SU-DHL-6 (cell line): ENCODE measurements at regions not wholly inside any gene's neighbourhood (a gene's known extent, or its start where the extent isn't known, plus 50 kb on each side); places are given as distances from the start of the nearest gene placed in this dataset.

Source experiments
- EZH2phosphoT487 ChIP-seq: fragments of 200-600 bp; sonication (generic), shearing (Covaris generic); conservative IDR thresholded peaks from 2 replicates; pipeline ENCODE4 v1.6.1; 2018; ENCODE audit warnings: mild to moderate bottlenecking, antibody characterized with exemption, low read length, moderate library complexity, mixed read lengths
- TF ChIP-seq, protein P1 (sequence below): fragments of 200-600 bp; sonication (generic); IDR thresholded peaks from one replicate; pipeline ENCODE4 v1.5.1; 2017; ENCODE audit warnings: antibody characterized with exemption, mild to moderate bottlenecking, low read length, moderate library complexity; ENCODE audit not compliant: insufficient read depth, poor library complexity, severe bottlenecking

DNA sequence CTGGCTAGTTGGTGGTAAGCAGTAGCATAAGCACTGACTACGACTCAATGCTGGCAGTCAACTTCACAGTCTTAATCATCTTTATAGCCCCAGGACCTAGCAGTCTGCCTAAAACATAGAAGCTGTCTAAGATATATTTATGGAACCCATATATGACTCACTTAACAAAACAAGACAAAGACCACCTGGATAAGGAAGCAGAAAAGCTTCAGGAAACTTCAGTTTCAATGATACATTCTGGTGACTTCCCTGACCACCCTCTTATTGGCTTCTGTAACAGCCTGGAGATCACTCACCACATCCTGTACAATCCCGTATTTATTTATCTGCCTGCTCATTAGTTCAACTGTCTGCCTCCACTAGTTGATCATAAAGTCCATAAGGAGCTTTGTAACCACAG is 95.5 kb downstream of the PMP22 start:
- TF ChIP-seq, protein P1, sequence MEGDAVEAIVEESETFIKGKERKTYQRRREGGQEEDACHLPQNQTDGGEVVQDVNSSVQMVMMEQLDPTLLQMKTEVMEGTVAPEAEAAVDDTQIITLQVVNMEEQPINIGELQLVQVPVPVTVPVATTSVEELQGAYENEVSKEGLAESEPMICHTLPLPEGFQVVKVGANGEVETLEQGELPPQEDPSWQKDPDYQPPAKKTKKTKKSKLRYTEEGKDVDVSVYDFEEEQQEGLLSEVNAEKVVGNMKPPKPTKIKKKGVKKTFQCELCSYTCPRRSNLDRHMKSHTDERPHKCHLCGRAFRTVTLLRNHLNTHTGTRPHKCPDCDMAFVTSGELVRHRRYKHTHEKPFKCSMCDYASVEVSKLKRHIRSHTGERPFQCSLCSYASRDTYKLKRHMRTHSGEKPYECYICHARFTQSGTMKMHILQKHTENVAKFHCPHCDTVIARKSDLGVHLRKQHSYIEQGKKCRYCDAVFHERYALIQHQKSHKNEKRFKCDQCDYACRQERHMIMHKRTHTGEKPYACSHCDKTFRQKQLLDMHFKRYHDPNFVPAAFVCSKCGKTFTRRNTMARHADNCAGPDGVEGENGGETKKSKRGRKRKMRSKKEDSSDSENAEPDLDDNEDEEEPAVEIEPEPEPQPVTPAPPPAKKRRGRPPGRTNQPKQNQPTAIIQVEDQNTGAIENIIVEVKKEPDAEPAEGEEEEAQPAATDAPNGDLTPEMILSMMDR, result no peak
- no peak for TF ChIP-seq EZH2phosphoT487
